Thoracic aorta (tissue), 2 donors: ENCODE measurements at regions not wholly inside any gene's neighbourhood (a gene's known extent, or its start where the extent isn't known, plus 50 kb on each side); places are given as distances from the start of the nearest gene placed in this dataset.

Experiments
- ATAC-seq: fragments of 150-250 bp; one replicate; pipeline ENCODE4 v1.8.0; 2017; ENCODE audit warnings: low read depth; ENCODE audit not compliant: insufficient number of reproducible peaks, low FRiP score
- DNase-seq: peaks from one replicate; pipeline ENCODE4 v3.0.0-alpha.2; 2020; ENCODE audit warnings: low spot score
- H3K27ac ChIP-seq, 2 donors: fragments of 200-600 bp; sonication (generic); 1 replicate in 1 of 2; 2 replicates in 1 of 2; pipeline ENCODE4 v1.5.1; 2016; ENCODE audit warnings: mild to moderate bottlenecking in 2 of 2, moderate library complexity in 2 of 2
- H3K27me3 ChIP-seq: fragments of 200-600 bp; sonication (generic); replicated peaks from 2 replicates; pipeline ENCODE4 v1.6.0; 2016; ENCODE audit warnings: mild to moderate bottlenecking; ENCODE audit not compliant: insufficient read depth
- H3K36me3 ChIP-seq: fragments of 200-600 bp; sonication (generic); one replicate; pipeline ENCODE4 v1.5.1; 2016
- H3K4me1 ChIP-seq, 2 donors: fragments of 200-600 bp; sonication (generic); 1 replicate in 1 of 2; 2 replicates in 1 of 2; pipeline versions ENCODE4 v1.5.1 to v1.6.0; 2016; ENCODE audit warnings: low read depth in 2 of 2, mild to moderate bottlenecking in 1 of 2; ENCODE audit not compliant: control insufficient read depth in 1 of 2
- H3K4me3 ChIP-seq: fragments of 200-600 bp; sonication (generic); 2 replicates; pipeline ENCODE4 v1.5.1; 2016; ENCODE audit warnings: mild to moderate bottlenecking
- H3K9me3 ChIP-seq: fragments of 200-600 bp; sonication (generic); 2 replicates; pipeline ENCODE4 v1.5.1; 2016
- CTCF ChIP-seq: fragments of 200-600 bp; sonication (generic); IDR thresholded peaks from one replicate; pipeline ENCODE4 v1.5.1; 2019; ENCODE audit warnings: antibody characterized with exemption

- H3K27me3 ChIP-seq, result no peaks in the 10 kb centered on the region
- ATAC-seq (no peak), DNase-seq (no peak)
- H3K36me3 ChIP-seq, result no peaks in the 10 kb centered on the region
- H3K4me3 ChIP-seq, result no peak overlapping the region
- H3K27ac ChIP-seq, result no peak overlapping the region
- no peaks in the 10 kb centered on the region for H3K9me3 ChIP-seq
- no peak for TF ChIP-seq CTCF
- H3K4me1 ChIP-seq, result no peaks in the 10 kb centered on the region
These were observed 813.4 kb downstream of the TLE1 start for GRCh38 chr9:80875947-80876346.

GRCh38 chr9:80874276-80874675 is 815.1 kb downstream of the TLE1 start:
- no peak for ATAC-seq
- H3K4me1 ChIP-seq, result no peaks in the 10 kb centered on the region
- TF ChIP-seq CTCF, result no peak

GRCh38 chr9:80873861-80874260 is 815.5 kb downstream of the TLE1 start:
- no peak overlapping the region for H3K27ac ChIP-seq
- DNase-seq (no peak), ATAC-seq (no peak)
- H3K27me3 ChIP-seq, result no peaks in the 10 kb centered on the region
- no peak overlapping the region for H3K4me3 ChIP-seq
- no peaks in the 10 kb centered on the region for H3K36me3 ChIP-seq
- TF ChIP-seq CTCF, result no peak
- H3K4me1 ChIP-seq, result no peaks in the 10 kb centered on the region
- H3K9me3 ChIP-seq, result no peaks in the 10 kb centered on the region

More at GRCh38 chr9:80874276-80874675, 815.1 kb downstream of the TLE1 start:
- no peak for DNase-seq
- no peak overlapping the region for H3K4me3 ChIP-seq
- H3K27ac ChIP-seq, result no peak overlapping the region
- H3K36me3 ChIP-seq, result no peaks in the 10 kb centered on the region
- no peaks in the 10 kb centered on the region for H3K9me3 ChIP-seq
- no peaks in the 10 kb centered on the region for H3K27me3 ChIP-seq

- Histone ChIP-seq H3K27me3 (no peaks in the 10 kb centered on the region), H3K9me3 (peaks cover 6% of the 10 kb centered on the region), H3K27ac (no peak overlapping the region), H3K4me1 (no peaks in the 10 kb centered on the region), H3K36me3 (no peaks in the 10 kb centered on the region), H3K4me3 (no peak overlapping the region)
- TF ChIP-seq CTCF, result no peak
- no peak for ATAC-seq
- no peak for DNase-seq
These were observed 817.8 kb downstream of the TLE1 start for GRCh38 chr9:80871596-80871995.

- H3K27ac ChIP-seq, result no peak overlapping the region
These were observed 821.6 kb downstream of the TLE1 start for GRCh38 chr9:80867731-80868130.

More at GRCh38 chr9:80867731-80868130, 821.6 kb downstream of the TLE1 start:
- no peaks in the 10 kb centered on the region for H3K36me3 ChIP-seq
- DNase-seq (no peak), ATAC-seq (no peak)
- H3K4me3 ChIP-seq, result no peak overlapping the region
- H3K27me3 ChIP-seq, result no peaks in the 10 kb centered on the region
- peaks cover 6% of the 10 kb centered on the region for H3K9me3 ChIP-seq
- H3K4me1 ChIP-seq, result no peaks in the 10 kb centered on the region
- no peak for TF ChIP-seq CTCF
